ENCODE measurements at regions not wholly inside any gene's neighbourhood (a gene's known extent, or its start where the extent isn't known, plus 50 kb on each side); places are given as distances from the start of the nearest gene placed in this dataset.
A peak's percentile ranks its signal among the peaks of the same experiment; 100 is the strongest.

GRCh38 chr9:79210541-79211243 lies 361.1 kb upstream of the TLE4 start:
- DNase-seq (ENCODE audit: low spot score), result no peak

GRCh38 chr9:79213417-79214125 lies 358.2 kb upstream of the TLE4 start:
- DNase-seq (ENCODE audit: low spot score), result no peak

- no peak for DNase-seq (ENCODE audit: low spot score)
These were observed 355.9 kb upstream of the TLE4 start for GRCh38 chr9:79215821-79216220.

GRCh38 chr9:79220251-79220650 lies 351.5 kb upstream of the TLE4 start:
- no peak for DNase-seq (ENCODE audit: low spot score)

GRCh38 chr9:79220666-79221065 lies 351.1 kb upstream of the TLE4 start:
- DNase-seq (ENCODE audit: low spot score), result no peak

- no peak for DNase-seq (ENCODE audit: low spot score)
These were observed 350.7 kb upstream of the TLE4 start for GRCh38 chr9:79221084-79221483.

GRCh38 chr9:79222483-79222882 lies 349.3 kb upstream of the TLE4 start:
- no peak for DNase-seq (ENCODE audit: low spot score)

- no peak for DNase-seq (ENCODE audit: low spot score)
These were observed 346.9 kb upstream of the TLE4 start for GRCh38 chr9:79224672-79225433.

- no peak for DNase-seq (ENCODE audit: low spot score)
These were observed 338.2 kb upstream of the TLE4 start for GRCh38 chr9:79233542-79233941.

GRCh38 chr9:79236466-79236865 lies 335.3 kb upstream of the TLE4 start:
- no peak for DNase-seq (ENCODE audit: low spot score)

- DNase-seq (ENCODE audit: low spot score), result no peak
These were observed 333.9 kb upstream of the TLE4 start for GRCh38 chr9:79237861-79238260.

GRCh38 chr9:79240774-79241173 lies 331.0 kb upstream of the TLE4 start:
- no peak for DNase-seq (ENCODE audit: low spot score)

GRCh38 chr9:79242489-79242888 lies 329.3 kb upstream of the TLE4 start:
- DNase-seq (ENCODE audit: low spot score), result no peak

- no peak for DNase-seq (ENCODE audit: low spot score)
These were observed 325.6 kb upstream of the TLE4 start for GRCh38 chr9:79246170-79246569.

- no peak for DNase-seq (ENCODE audit: low spot score)
These were observed 324.7 kb upstream of the TLE4 start for GRCh38 chr9:79247021-79247420.

- no peak for DNase-seq (ENCODE audit: low spot score)
These were observed 321.0 kb upstream of the TLE4 start for GRCh38 chr9:79250806-79251205.

GRCh38 chr9:79254900-79255650 lies 316.7 kb upstream of the TLE4 start:
- DNase-seq (ENCODE audit: low spot score), result no peak

GRCh38 chr9:79255651-79256260 lies 316.0 kb upstream of the TLE4 start:
- DNase-seq (ENCODE audit: low spot score), result no peak

GRCh38 chr9:79256691-79257213 lies 315.0 kb upstream of the TLE4 start:
- peak; percentile 19 for DNase-seq (ENCODE audit: low spot score)

GRCh38 chr9:79257228-79257781 lies 314.5 kb upstream of the TLE4 start:
- DNase-seq (ENCODE audit: low spot score), result no peak

- no peak for DNase-seq (ENCODE audit: low spot score)
These were observed 313.9 kb upstream of the TLE4 start for GRCh38 chr9:79257790-79258351.

Data from pons (tissue), 1 donor.